Activated effector memory CD4-positive, alpha-beta T cell treated with Interleukin-2 at 50 U/mL for 16 hours (primary cell): ENCODE measurements at regions not wholly inside any gene's neighbourhood (a gene's known extent, or its start where the extent isn't known, plus 50 kb on each side); places are given as distances from the start of the nearest gene placed in this dataset.

Source experiments
- DNase-seq: peaks from one replicate; pipeline ENCODE4 v3.0.0-alpha.2; 2020

GRCh38 chr12:65632131-65632855 lies 192.0 kb upstream of the HMGA2 start:
- DNase-seq = no peak

DNA sequence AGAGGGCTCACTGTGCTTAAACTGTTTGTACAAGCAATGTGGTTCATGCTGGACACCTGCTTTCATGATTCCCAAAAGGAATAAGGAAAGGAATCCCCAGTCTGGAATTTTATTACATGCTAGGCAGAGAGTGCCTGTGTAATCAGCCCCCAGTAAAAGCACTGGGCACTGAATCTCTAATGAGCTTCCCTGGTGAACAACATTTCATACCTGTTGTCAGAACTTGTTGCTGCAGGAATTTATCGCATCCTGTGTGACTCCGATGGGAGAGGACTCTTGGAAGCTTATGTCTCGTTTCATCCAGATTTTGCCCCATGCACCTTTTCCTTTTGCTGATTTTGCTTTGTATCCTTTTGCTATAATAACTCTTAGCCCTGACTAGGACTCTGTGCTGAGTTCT lies 190.2 kb upstream of the HMGA2 start:
- DNase-seq = no peak

- DNase-seq = no peak
Measured at GRCh38 chr12:65634626-65635331, 189.5 kb upstream of the HMGA2 start.

DNA sequence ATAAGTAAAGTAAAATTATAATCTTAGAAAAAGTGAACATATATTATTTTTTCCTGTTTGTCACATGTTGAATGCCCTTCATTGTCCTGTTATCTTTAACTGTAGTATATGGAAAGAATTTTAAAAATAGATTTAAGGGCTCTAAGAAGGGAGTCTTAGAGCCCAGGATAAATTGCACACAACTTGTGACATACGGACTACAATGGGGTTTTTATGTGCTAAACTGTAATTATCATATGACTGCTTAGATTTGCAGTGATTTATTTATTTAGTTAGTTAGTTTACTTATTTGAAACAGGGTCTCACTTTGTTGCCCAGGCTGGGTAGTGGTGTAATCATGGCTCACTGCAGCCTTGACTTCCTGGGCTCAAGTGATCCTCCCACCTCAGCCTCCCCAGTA lies 187.8 kb upstream of the HMGA2 start:
- no peak for DNase-seq

DNA sequence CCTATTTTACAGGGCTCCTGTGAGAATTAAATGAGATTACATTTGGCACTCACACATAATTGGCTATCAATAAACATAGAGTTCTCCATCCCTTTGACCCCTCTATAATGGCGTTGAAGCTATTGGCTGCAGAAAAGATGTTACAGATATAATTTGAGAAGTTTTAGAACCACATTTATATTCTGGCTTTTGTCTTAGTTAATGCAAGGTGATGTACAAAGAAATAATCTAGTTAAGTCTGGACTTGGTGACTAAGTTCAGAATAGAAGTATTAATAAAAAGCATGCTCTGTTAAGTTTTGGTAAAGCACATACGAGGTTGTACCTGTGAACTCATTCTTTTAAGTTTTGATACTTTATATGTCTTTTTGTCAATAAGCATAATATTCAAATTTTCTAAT lies 187.1 kb upstream of the HMGA2 start:
- no peak for DNase-seq

- no peak for DNase-seq
Measured at GRCh38 chr12:65637774-65638173, 186.5 kb upstream of the HMGA2 start.

DNA sequence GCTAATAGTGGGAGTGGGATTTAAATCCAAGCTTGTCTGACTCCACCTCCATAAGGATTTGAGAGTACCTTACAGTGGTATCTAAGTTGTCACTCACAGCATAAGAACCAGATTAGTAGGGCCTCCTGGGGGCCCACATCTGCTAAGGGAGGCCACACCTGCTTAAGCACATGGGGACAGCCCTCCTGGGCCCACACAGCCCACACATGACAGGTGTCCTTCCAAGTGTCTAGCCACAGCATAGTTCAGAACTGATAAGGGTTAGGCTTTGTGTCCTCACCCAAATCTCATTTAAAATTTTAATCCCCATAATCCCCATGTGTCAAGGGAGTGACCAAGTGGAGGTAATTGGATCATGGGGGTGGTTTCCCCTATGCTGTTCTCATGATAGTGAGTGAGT lies 186.0 kb upstream of the HMGA2 start:
- no peak for DNase-seq

GRCh38 chr12:65640489-65640901 lies 183.8 kb upstream of the HMGA2 start:
- no peak for DNase-seq

DNA sequence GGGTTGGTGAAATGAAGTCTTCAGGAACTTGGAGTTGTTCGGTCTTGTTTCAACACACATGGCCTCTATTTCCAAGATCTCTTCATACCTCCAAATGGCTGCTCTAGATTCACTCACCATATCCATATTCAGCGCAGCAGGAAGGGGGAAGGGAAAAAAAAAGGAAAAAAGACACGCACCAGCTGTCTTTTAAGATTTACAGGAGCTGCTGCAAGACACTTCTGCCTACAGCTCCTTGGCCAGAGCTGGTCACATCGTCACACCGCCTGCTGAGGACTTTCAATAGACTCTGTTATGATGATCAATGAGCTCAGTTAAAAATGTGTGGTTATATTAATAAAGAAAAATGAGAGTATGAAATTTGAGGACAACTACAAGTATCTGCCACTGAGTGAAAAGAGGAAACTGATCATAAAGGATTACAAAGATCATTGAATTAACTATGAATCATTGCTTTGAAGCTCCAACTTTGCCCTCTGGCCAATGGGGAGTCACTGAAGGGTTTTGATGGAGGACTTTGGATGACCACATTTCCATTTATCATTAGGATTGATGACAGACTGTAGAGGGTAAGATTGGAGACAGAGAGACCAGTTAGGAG lies 182.1 kb upstream of the HMGA2 start:
- no peak for DNase-seq

- no peak for DNase-seq
Measured at GRCh38 chr12:65643171-65643570, 181.1 kb upstream of the HMGA2 start.

DNA sequence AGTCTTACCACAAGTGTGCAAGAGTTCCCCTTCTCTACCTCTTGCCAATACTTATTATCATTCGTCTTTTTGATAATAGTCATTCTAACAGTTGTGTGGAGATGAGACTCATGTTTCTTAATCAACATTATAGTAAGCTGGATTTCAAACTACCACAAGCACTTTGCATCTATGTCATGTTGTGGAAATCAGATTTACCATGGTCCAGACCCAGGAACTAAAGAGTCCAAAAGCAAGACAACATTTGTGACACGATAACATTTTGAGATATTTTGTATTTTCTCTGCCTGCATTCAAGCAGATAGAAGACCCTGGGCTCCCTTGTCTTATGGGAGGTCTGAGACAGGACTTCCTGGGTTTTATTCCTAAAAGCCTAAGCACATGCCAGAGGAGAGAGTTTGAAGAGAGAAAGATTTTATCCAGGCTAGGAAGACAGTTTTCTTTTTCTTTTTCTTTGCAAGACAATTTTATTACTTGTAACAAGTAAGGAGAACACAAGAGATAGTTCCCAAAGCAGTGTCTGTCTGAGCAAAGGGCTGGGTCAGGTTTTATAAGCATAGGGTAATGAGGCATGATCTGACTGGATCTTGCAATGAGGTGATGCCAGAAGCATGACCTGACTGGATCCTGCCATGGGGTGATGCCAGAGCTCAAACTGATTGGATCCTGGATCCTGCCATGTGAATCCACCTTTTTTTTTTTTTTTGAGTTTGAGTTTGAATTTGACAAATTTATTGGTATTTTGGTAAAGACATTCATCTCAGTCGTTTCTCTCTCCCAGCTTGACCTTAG lies 180.5 kb upstream of the HMGA2 start:
- no peak for DNase-seq

- no peak for DNase-seq
Measured at GRCh38 chr12:65646127-65646643, 178.1 kb upstream of the HMGA2 start.

- DNase-seq = no peak
Measured at GRCh38 chr12:65647074-65647473, 177.2 kb upstream of the HMGA2 start.

GRCh38 chr12:65648461-65648860 lies 175.8 kb upstream of the HMGA2 start:
- no peak for DNase-seq

DNA sequence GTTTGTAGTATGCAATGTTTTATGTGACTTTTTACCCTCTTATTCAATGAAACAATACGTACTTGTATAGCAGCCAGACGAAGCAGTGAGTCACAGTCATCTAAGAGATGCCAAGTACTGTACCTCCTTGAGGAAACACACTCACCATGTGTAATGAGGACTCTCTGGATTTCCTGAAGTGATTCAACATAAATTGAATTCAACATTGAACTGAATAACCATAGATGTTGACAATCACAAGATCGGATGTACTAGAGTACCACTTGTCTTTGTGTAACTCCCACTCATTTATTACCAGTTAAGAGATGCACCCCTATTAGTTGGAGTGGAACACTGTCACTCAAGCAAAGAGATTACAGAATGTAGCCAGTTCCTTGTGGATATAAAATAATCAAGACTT lies 175.2 kb upstream of the HMGA2 start:
- no peak for DNase-seq

DNA sequence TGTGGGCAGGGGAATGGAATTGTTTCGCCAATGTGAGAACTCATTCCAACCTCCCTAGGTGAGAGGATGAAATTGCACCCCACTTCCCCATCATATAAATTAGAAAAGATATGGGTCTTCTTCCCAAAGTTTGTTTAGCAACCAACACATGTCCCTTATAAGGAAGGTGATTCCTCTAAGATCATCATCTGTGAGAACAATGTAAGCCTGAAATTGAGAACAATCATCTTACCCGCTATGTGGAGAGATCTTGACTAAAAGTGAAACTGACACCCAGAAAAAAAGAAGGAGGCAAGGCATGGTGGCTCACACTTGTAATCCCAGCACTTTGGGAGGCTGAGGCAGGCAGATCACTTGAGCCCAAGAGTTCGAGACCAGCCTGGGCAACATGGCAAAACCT lies 173.2 kb upstream of the HMGA2 start:
- no peak for DNase-seq

DNA sequence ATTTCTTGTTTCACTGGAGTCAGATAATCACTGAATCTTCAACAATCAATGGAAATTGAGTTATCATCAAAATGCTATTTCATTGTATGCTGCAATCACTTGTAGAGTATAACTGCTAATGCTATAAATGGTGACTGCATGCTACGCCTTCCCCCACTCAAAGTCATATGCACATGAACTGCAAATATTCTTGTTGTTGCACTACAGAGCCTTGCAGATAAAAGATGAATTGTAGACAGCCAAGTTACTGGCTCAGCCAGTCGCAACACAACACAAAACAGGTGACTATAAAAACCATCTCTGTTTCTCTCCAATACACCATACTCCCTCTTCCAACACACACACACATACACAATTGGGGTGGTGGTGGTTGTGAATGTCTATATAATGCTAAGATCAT lies 171.0 kb upstream of the HMGA2 start:
- DNase-seq = no peak

DNA sequence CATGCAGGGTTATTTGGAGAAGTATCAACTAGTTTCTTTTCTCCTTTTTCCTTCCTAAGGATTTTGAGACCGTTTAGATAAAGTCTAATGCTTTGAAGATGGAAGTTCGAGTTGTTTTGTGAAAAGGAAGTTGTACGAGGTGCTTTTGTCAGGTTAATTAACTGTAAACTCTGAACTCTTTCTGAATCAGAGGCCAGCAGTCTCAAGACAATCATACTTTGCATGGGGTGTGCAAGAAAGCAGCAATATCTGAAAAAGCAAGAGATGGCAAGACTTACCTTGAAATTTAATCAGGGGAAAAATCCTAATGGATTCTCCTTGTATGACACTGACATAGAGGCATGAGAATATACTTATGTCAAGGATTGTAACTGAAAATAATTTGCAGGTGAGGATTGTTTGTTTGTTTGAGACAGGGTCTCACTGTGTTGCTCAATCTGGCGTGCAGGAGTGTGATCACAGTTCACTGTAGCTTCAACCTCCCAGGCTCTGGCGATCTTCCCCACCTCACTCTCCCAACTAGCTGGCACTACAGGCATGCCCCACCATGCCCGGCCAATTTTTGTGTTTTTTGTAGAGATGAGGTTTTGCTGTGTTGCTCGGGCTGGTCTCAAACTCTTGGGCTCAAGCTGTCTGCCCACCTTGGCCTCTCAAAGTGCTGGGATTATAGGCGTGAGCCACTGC lies 170.2 kb upstream of the HMGA2 start:
- no peak for DNase-seq

- no peak for DNase-seq
Measured at GRCh38 chr12:65655074-65655493, 169.2 kb upstream of the HMGA2 start.

- DNase-seq = no peak
Measured at GRCh38 chr12:65656156-65656882, 168.0 kb upstream of the HMGA2 start.

GRCh38 chr12:65656891-65657351 lies 167.4 kb upstream of the HMGA2 start:
- DNase-seq = no peak

DNA sequence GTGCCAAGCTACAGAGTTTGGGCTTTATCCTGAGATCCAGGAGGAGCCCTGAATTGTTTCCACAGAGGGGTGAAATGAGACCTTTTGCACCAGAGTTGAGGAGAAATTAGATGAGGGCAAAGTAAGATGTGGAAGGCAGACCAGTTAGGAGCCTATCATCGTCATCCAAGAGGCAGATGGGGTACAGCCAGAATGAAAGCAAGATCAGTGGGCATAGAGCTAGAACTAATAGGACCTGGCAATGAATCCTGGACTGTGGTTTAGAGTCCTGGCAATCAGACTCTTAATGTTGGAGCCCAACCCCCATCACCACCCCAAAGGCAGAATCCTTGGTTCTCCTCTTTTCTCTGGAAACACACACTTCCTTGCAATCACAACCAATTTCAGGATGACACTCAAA lies 166.6 kb upstream of the HMGA2 start:
- DNase-seq = no peak
